NCI-H1417 (cell line): ENCODE measurements at regions not wholly inside any gene's neighbourhood (a gene's known extent, or its start where the extent isn't known, plus 50 kb on each side); places are given as distances from the start of the nearest gene placed in this dataset.

Source experiments
- DNase-seq, 3 experiments: peaks; one replicate each; lab custom pipeline; 2025; lab: John Stamatoyannopoulos, UW

- DNase-seq = no peak
These were observed 293.3 kb upstream of the RUNX1 start for GRCh38 chr21:35342440-35342839.

- no peak for DNase-seq
These were observed 291.2 kb upstream of the RUNX1 start for GRCh38 chr21:35340273-35340672.

GRCh38 chr21:35338881-35339632 is 290.0 kb upstream of the RUNX1 start:
- DNase-seq = no peak

GRCh38 chr21:35338281-35338680 is 289.2 kb upstream of the RUNX1 start:
- DNase-seq = no peak

GRCh38 chr21:35337573-35337972 is 288.5 kb upstream of the RUNX1 start:
- DNase-seq = no peak

GRCh38 chr21:35336534-35336933 is 287.4 kb upstream of the RUNX1 start:
- no peak for DNase-seq

GRCh38 chr21:35335951-35336446 is 286.9 kb upstream of the RUNX1 start:
- peak in 1 of 3 experiments; percentile 50 for DNase-seq

GRCh38 chr21:35333831-35334618 is 284.9 kb upstream of the RUNX1 start:
- peak in 1 of 3 experiments; percentile 18 for DNase-seq

GRCh38 chr21:35332841-35333426 is 283.8 kb upstream of the RUNX1 start:
- DNase-seq = no peak

GRCh38 chr21:35329940-35330660 is 281.0 kb upstream of the RUNX1 start:
- DNase-seq = peak in 1 of 3 experiments; percentile 25

GRCh38 chr21:35328856-35329455 is 279.9 kb upstream of the RUNX1 start:
- DNase-seq = peak in 2 of 3 experiments; percentile 34 to 76

- DNase-seq = peak in 1 of 3 experiments; percentile 44
These were observed 277.6 kb upstream of the RUNX1 start for GRCh38 chr21:35326677-35327076.

- no peak for DNase-seq
These were observed 276.9 kb upstream of the RUNX1 start for GRCh38 chr21:35325953-35326352.

GRCh38 chr21:35324372-35325220 is 275.5 kb upstream of the RUNX1 start:
- DNase-seq = no peak

- DNase-seq = no peak
These were observed 274.8 kb upstream of the RUNX1 start for GRCh38 chr21:35323947-35324346.

GRCh38 chr21:35321322-35322200 is 272.5 kb upstream of the RUNX1 start:
- DNase-seq = peak in 1 of 3 experiments; percentile 51

GRCh38 chr21:35319684-35320283 is 270.7 kb upstream of the RUNX1 start:
- peak in 1 of 3 experiments; percentile 61 for DNase-seq

- no peak for DNase-seq
These were observed 267.8 kb upstream of the RUNX1 start for GRCh38 chr21:35316933-35317332.

GRCh38 chr21:35316456-35316855 is 267.4 kb upstream of the RUNX1 start:
- no peak for DNase-seq
